ENCODE measurements at regions not wholly inside any gene's neighbourhood (a gene's known extent, or its start where the extent isn't known, plus 50 kb on each side); places are given as distances from the start of the nearest gene placed in this dataset.

- DNase-seq (ENCODE audit: low read depth): no peak
- H3K4me3 ChIP-seq (ENCODE audit: low read depth, low read length): no peak overlapping the region
- TF ChIP-seq, protein P1, sequence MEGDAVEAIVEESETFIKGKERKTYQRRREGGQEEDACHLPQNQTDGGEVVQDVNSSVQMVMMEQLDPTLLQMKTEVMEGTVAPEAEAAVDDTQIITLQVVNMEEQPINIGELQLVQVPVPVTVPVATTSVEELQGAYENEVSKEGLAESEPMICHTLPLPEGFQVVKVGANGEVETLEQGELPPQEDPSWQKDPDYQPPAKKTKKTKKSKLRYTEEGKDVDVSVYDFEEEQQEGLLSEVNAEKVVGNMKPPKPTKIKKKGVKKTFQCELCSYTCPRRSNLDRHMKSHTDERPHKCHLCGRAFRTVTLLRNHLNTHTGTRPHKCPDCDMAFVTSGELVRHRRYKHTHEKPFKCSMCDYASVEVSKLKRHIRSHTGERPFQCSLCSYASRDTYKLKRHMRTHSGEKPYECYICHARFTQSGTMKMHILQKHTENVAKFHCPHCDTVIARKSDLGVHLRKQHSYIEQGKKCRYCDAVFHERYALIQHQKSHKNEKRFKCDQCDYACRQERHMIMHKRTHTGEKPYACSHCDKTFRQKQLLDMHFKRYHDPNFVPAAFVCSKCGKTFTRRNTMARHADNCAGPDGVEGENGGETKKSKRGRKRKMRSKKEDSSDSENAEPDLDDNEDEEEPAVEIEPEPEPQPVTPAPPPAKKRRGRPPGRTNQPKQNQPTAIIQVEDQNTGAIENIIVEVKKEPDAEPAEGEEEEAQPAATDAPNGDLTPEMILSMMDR (conservative IDR thresholded peaks at IDR 0.05; ENCODE audit: low read depth, low read length): no peak
These were observed 1126.7 kb downstream of the AACS start for GRCh38 chr12:126191949-126192348.

DNA sequence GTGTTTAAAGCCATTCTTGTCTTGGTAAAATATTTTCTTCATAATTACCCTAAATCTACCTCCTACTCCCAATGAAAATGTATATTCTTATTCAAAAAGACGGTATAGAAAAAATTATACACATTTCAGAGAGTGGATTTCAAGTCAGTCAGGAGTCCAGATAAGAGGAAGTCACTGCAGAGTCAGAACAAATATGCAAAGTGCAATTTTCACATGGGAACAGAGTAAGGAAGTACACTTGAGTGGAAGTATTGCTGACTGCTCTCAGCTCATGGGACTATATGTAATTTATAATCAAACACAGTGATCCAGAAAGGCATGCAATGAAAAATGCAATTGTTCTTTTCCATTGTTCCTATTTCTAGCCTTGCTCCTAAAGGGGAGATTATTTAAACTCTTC is 1128.0 kb downstream of the AACS start:
- TF ChIP-seq, protein P1 (conservative IDR thresholded peaks at IDR 0.05; ENCODE audit: low read depth, low read length): no peak
- H3K4me3 ChIP-seq (ENCODE audit: low read depth, low read length): no peak overlapping the region
- DNase-seq (ENCODE audit: low read depth): no peak

DNA sequence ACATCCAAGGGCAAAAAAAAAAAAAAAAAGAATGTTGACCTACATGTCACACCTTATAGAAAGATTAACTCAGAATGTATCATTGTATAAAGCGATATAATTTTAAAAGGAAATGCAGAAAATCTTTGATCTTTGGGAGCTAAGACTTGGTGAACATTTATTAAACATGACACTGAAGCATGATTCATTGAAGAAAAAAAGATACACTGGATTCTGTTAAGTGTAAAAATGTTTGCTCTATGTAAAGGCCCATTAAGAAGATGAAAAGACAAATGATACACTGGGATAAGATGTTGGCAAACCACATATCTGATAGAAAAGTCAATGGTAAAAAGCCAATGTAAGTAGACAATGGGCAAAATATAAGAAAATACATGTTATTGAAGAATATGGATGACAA is 1131.0 kb downstream of the AACS start:
- DNase-seq (ENCODE audit: low read depth): no peak
- TF ChIP-seq, protein P1 (conservative IDR thresholded peaks at IDR 0.05; ENCODE audit: low read depth, low read length): no peak
- H3K4me3 ChIP-seq (ENCODE audit: low read depth, low read length): no peak overlapping the region

GRCh38 chr12:126198516-126198915 is 1133.3 kb downstream of the AACS start:
- TF ChIP-seq, protein P1 (conservative IDR thresholded peaks at IDR 0.05; ENCODE audit: low read depth, low read length): no peak
- no peak overlapping the region for H3K4me3 ChIP-seq (ENCODE audit: low read depth, low read length)
- DNase-seq (ENCODE audit: low read depth): no peak

- H3K4me3 ChIP-seq (ENCODE audit: low read depth, low read length): no peak overlapping the region
- DNase-seq (ENCODE audit: low read depth): no peak
- TF ChIP-seq, protein P1 (conservative IDR thresholded peaks at IDR 0.05; ENCODE audit: low read depth, low read length): no peak
These were observed 1133.9 kb downstream of the AACS start for GRCh38 chr12:126198966-126199692.

GRCh38 chr12:126201981-126202537 is 1136.8 kb downstream of the AACS start:
- DNase-seq (ENCODE audit: low read depth): no peak
- no peak overlapping the region for H3K4me3 ChIP-seq (ENCODE audit: low read depth, low read length)
- TF ChIP-seq, protein P1 (conservative IDR thresholded peaks at IDR 0.05; ENCODE audit: low read depth, low read length): no peak

GRCh38 chr12:126204326-126204725 is 1139.1 kb downstream of the AACS start:
- TF ChIP-seq, protein P1 (conservative IDR thresholded peaks at IDR 0.05; ENCODE audit: low read depth, low read length): no peak
- no peak overlapping the region for H3K4me3 ChIP-seq (ENCODE audit: low read depth, low read length)
- DNase-seq (ENCODE audit: low read depth): no peak
